ENCODE measurements at regions not wholly inside any gene's neighbourhood (a gene's known extent, or its start where the extent isn't known, plus 50 kb on each side); places are given as distances from the start of the nearest gene placed in this dataset.

GRCh38 chr6:45808042-45808645 is 207.5 kb downstream of the CLIC5 start:
- Histone ChIP-seq H3K36me3 (ENCODE audit: low read depth) (no peaks in the 10 kb centered on the region), H3K4me3 (no peak overlapping the region), H3K27ac (no peak overlapping the region), H3K9ac (no peak overlapping the region), H3K27me3 (replicated peaks; ENCODE audit: insufficient read depth) (peaks cover 11% of the 10 kb centered on the region), H4K20me1 (ENCODE audit: insufficient read depth) (no peaks in the 10 kb centered on the region), H3K9me3 (ENCODE audit: low read depth) (no peaks in the 10 kb centered on the region), H3K9me2 (ENCODE audit: insufficient read depth) (no peaks in the 10 kb centered on the region), H3K79me2 (ENCODE audit: insufficient read depth) (no peaks in the 10 kb centered on the region), H3K4me2 (ENCODE audit: unreplicated experiment) (no peak overlapping the region), H3K4me1 (ENCODE audit: insufficient read depth) (0 out of 2 replicates have a peak, but pooled peaks cover 10% of the 10 kb centered on the region), H2AFZ (no peak overlapping the region), H3F3A (ENCODE audit: insufficient read depth) (no peaks in the 10 kb centered on the region)
- 77% methylated on average over 7 of the region's 7 CpGs for WGBS, 2 experiments (ENCODE audit: low coverage in 1 of 2, low lambda C conversion rate in 2 of 2, missing lambda C conversion rate in 2 of 2)
- no peak for DNase-seq
- TF ChIP-seq EZH2 (IDR thresholded peaks at IDR 0.05; ENCODE audit: insufficient read depth, poor library complexity, severe bottlenecking) (no peak), EZH2phosphoT487 (IDR thresholded peaks at IDR 0.05; ENCODE audit: insufficient read depth, low read depth) (no peak)
- in situ Hi-C loops (cut with MboI) = no loop called here

DNA sequence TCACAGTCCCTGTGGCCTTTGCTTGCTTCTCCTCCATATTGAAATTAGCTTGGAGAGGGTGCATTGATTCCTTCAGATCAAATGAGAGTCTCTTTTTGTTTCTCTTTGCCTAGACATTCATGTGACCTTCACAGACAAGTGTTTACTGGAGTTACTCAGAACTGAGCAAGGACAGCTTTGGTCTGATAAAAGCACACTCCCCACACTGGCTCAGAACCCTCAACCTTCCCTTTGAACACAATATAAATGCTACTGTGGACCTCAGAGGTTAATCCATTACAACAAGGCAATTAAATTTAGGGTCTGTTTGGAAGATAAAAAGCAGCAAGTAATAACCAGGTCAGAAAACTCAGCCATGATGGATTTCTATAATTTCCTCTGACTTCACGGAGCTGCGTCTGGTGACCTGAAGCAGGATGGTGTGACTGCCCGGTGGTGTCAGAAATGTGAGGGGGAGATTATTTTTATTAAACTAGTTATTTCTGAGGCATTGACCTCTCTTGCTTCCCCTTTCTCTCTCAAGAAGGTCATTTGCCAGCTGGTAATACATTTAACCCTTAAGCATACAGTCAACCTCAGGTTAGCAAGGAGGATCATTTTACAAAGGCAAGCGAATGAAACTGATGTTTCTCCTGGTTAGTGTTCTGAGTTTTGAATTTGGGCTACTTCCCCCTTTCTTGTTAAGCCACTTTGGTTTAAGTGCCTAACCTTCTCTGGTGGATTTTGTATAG is 208.2 kb downstream of the CLIC5 start:
- Histone ChIP-seq H2AFZ (no peak overlapping the region), H3K27ac (no peak overlapping the region), H3K9me3 (ENCODE audit: low read depth) (no peaks in the 10 kb centered on the region), H3K4me3 (no peak overlapping the region), H3K27me3 (replicated peaks; ENCODE audit: insufficient read depth) (peaks cover 4% of the 10 kb centered on the region; the same call in 1 of the 2 replicates), H4K20me1 (ENCODE audit: insufficient read depth) (no peaks in the 10 kb centered on the region), H3K4me2 (ENCODE audit: unreplicated experiment) (no peak overlapping the region), H3K79me2 (ENCODE audit: insufficient read depth) (no peaks in the 10 kb centered on the region), H3K9ac (no peak overlapping the region), H3K4me1 (ENCODE audit: insufficient read depth) (0 out of 2 replicates have a peak, but pooled peaks cover 10% of the 10 kb centered on the region), H3K9me2 (ENCODE audit: insufficient read depth) (no peaks in the 10 kb centered on the region), H3K36me3 (ENCODE audit: low read depth) (no peaks in the 10 kb centered on the region), H3F3A (ENCODE audit: insufficient read depth) (peaks cover 2% of the 10 kb centered on the region; the same call in 1 of the 2 replicates)
- WGBS, 2 experiments (ENCODE audit: low coverage in 1 of 2, low lambda C conversion rate in 2 of 2, missing lambda C conversion rate in 2 of 2) = 89 to 91% methylated on average over 4 of the region's 4 CpGs
- no peak for DNase-seq
- TF ChIP-seq EZH2phosphoT487 (IDR thresholded peaks at IDR 0.05; ENCODE audit: insufficient read depth, low read depth) (no peak), EZH2 (IDR thresholded peaks at IDR 0.05; ENCODE audit: insufficient read depth, poor library complexity, severe bottlenecking) (no peak)
- in situ Hi-C loops (cut with MboI) = no loop called here

DNA sequence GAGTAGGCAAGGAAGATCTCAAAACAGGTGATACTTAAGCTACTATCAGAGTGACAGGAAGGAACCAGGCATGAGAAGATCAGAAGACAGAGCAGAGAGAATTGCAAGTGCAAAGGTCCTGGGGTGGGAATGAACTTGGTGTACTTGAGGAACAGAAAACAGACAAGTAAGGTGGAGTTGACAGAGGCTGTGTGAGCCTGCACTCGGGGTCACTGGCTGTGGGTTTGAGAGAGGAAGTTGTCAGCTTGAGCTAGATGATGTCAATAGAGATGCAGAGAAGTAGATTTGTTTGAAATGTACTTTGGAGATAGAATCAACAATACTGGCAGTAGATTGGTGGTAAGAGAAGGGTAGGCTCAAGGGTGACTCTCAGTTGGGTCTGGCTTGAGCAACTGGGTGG is 209.5 kb downstream of the CLIC5 start:
- Histone ChIP-seq H3K36me3 (ENCODE audit: low read depth) (no peaks in the 10 kb centered on the region), H3K9me2 (ENCODE audit: insufficient read depth) (no peaks in the 10 kb centered on the region), H3K4me3 (no peak overlapping the region), H3F3A (ENCODE audit: insufficient read depth) (peaks cover 13% of the 10 kb centered on the region; the same call in 1 of the 2 replicates), H3K79me2 (ENCODE audit: insufficient read depth) (no peaks in the 10 kb centered on the region), H3K27ac (no peak overlapping the region), H3K9ac (no peak overlapping the region), H3K27me3 (replicated peaks; ENCODE audit: insufficient read depth) (no peaks in the 10 kb centered on the region), H4K20me1 (ENCODE audit: insufficient read depth) (no peaks in the 10 kb centered on the region), H3K4me1 (ENCODE audit: insufficient read depth) (peaks cover 16% of the 10 kb centered on the region), H3K9me3 (ENCODE audit: low read depth) (no peaks in the 10 kb centered on the region), H2AFZ (no peak overlapping the region), H3K4me2 (ENCODE audit: unreplicated experiment) (no peak overlapping the region)
- no peak for DNase-seq
- 55 to 63% methylated on average over 1 of the region's 1 CpG for WGBS, 2 experiments (ENCODE audit: low coverage in 1 of 2, low lambda C conversion rate in 2 of 2, missing lambda C conversion rate in 2 of 2)
- TF ChIP-seq EZH2phosphoT487 (IDR thresholded peaks at IDR 0.05; ENCODE audit: insufficient read depth, low read depth) (no peak), EZH2 (IDR thresholded peaks at IDR 0.05; ENCODE audit: insufficient read depth, poor library complexity, severe bottlenecking) (no peak)
- in situ Hi-C loops (cut with MboI) = no loop called here

- H3K27ac ChIP-seq = no peak overlapping the region
- H3K79me2 ChIP-seq (ENCODE audit: insufficient read depth) = no peaks in the 10 kb centered on the region
- peaks cover 16% of the 10 kb centered on the region; the same call in 1 of the 2 replicates for H3F3A ChIP-seq (ENCODE audit: insufficient read depth)
- no peaks in the 10 kb centered on the region for H3K9me3 ChIP-seq (ENCODE audit: low read depth)
- no peak overlapping the region for H3K4me2 ChIP-seq (ENCODE audit: unreplicated experiment)
- H3K36me3 ChIP-seq (ENCODE audit: low read depth) = no peaks in the 10 kb centered on the region
- H3K4me1 ChIP-seq (ENCODE audit: insufficient read depth) = peaks cover 11% of the 10 kb centered on the region
- in situ Hi-C loops (cut with MboI) = no loop called here
- H3K27me3 ChIP-seq (replicated peaks; ENCODE audit: insufficient read depth) = no peaks in the 10 kb centered on the region
- no peak overlapping the region for H3K9ac ChIP-seq
- no peaks in the 10 kb centered on the region for H4K20me1 ChIP-seq (ENCODE audit: insufficient read depth)
- 92 to 93% methylated on average over 4 of the region's 4 CpGs for WGBS, 2 experiments (ENCODE audit: low coverage in 1 of 2, low lambda C conversion rate in 2 of 2, missing lambda C conversion rate in 2 of 2)
- TF ChIP-seq EZH2phosphoT487 (IDR thresholded peaks at IDR 0.05; ENCODE audit: insufficient read depth, low read depth) (no peak), EZH2 (IDR thresholded peaks at IDR 0.05; ENCODE audit: insufficient read depth, poor library complexity, severe bottlenecking) (no peak)
- no peak overlapping the region for H2AFZ ChIP-seq
- DNase-seq = no peak
- H3K9me2 ChIP-seq (ENCODE audit: insufficient read depth) = no peaks in the 10 kb centered on the region
- H3K4me3 ChIP-seq = no peak overlapping the region
These were observed 212.6 kb downstream of the CLIC5 start for GRCh38 chr6:45803071-45803470.
